IMR-90 (cell line): ENCODE measurements at regions not wholly inside any gene's neighbourhood (a gene's known extent, or its start where the extent isn't known, plus 50 kb on each side); places are given as distances from the start of the nearest gene placed in this dataset.
"Not testable (repeated sequence)": the region's sequence is repeated elsewhere in the genome, so short reads cannot be mapped to it uniquely, and the experiment has no call there.

Experiments used
- ATAC-seq: fragments of 200-7000 bp; cut with Tn5 transposase; 2 replicates; pipeline ENCODE4 v1.9.1; 2020; ENCODE audit warnings: low read depth, mild to moderate bottlenecking, moderate library complexity
- BruUV-seq: library from RNA; stranded (reverse); fragments of 400-500 nt; replicated peaks from 2 replicates; lab custom pipeline; 2021; lab: Mats Ljungman, UMichigan
- CTCF ChIA-PET: fragments of 300-600 bp; formaldehyde crosslinking; extraction: SDS; loops from one replicate; lab custom pipeline; 2021; ENCODE audit warnings: antibody characterized with exemption; lab: Yijun Ruan, JAX
- POLR2A ChIA-PET: fragments of 300-600 bp; sonication (Branson Sonifier 250); formaldehyde crosslinking; loops from one replicate; lab custom pipeline; 2022; ENCODE audit warnings: antibody characterized with exemption; ENCODE audit not compliant: unreplicated experiment; lab: Charles Lee
- DNase-seq: peaks from one replicate; pipeline ENCODE4 v3.0.0; 2013
- H2AFZ ChIP-seq: replicated peaks from 2 replicates; pipeline ENCODE3; 2013; ENCODE audit warnings: low read length, mild to moderate bottlenecking; ENCODE audit not compliant: poor library complexity
- H2AK5ac ChIP-seq: 2 replicates; pipeline ENCODE4 v1.6.1; 2013; ENCODE audit warnings: low read depth, low read length, inconsistent platforms
- H2AK9ac ChIP-seq: replicated peaks from 2 replicates; pipeline ENCODE3; 2013; ENCODE audit warnings: mild to moderate bottlenecking, low read depth, low read length, moderate library complexity; ENCODE audit not compliant: poor library complexity
- H2BK120ac ChIP-seq: 2 replicates; pipeline ENCODE4 v1.6.1; 2013; ENCODE audit warnings: low read depth, low read length, inconsistent platforms
- H2BK15ac ChIP-seq: 3 replicates; pipeline ENCODE4 v1.6.1; 2013; ENCODE audit warnings: low read depth, low read length, inconsistent platforms
- H2BK20ac ChIP-seq: 2 replicates; pipeline ENCODE4 v1.6.1; 2013; ENCODE audit warnings: low read depth, mild to moderate bottlenecking, inconsistent platforms, low read length, moderate library complexity
- H2BK5ac ChIP-seq: 2 replicates; pipeline ENCODE4 v1.6.1; 2013; ENCODE audit warnings: mild to moderate bottlenecking, low read depth, low read length, inconsistent platforms; ENCODE audit not compliant: poor library complexity, severe bottlenecking
- H3K14ac ChIP-seq: replicated peaks from 2 replicates; pipeline ENCODE4 v1.6.1; 2013; ENCODE audit warnings: low read depth, low read length, inconsistent platforms
- H3K18ac ChIP-seq: 2 replicates; pipeline ENCODE4 v1.6.1; 2013; ENCODE audit warnings: low read depth, low read length, control low read depth
- H3K23ac ChIP-seq: 2 replicates; pipeline ENCODE4 v1.6.1; 2013; ENCODE audit warnings: low read depth, low read length, inconsistent platforms
- H3K27ac ChIP-seq: 2 replicates; pipeline ENCODE4 v1.5.1; 2013; ENCODE audit warnings: mild to moderate bottlenecking, control low read depth, low read length; ENCODE audit not compliant: insufficient read depth
- H3K27me3 ChIP-seq: 2 replicates; pipeline ENCODE4 v1.6.1; 2013; ENCODE audit warnings: low read length; ENCODE audit not compliant: control insufficient read depth, insufficient read depth
- H3K36me3 ChIP-seq: 2 replicates; pipeline ENCODE4 v1.6.1; 2013; ENCODE audit warnings: low read length, mixed read lengths; ENCODE audit not compliant: control insufficient read depth, insufficient read depth
- H3K4ac ChIP-seq: 2 replicates; pipeline ENCODE4 v1.6.1; 2013; ENCODE audit warnings: low read depth, low read length, inconsistent platforms
- H3K4me1 ChIP-seq: 2 replicates; pipeline ENCODE4 v1.6.1; 2013; ENCODE audit warnings: low read length, mixed read lengths; ENCODE audit not compliant: control insufficient read depth, insufficient read depth
- H3K4me2 ChIP-seq: 2 replicates; pipeline ENCODE4 v1.6.1; 2013; ENCODE audit warnings: low read depth, mild to moderate bottlenecking, control low read depth, low read length, moderate library complexity
- H3K4me3 ChIP-seq: 2 replicates; pipeline ENCODE4 v1.5.1; 2013; ENCODE audit warnings: low read depth, mild to moderate bottlenecking, control low read depth, low read length, moderate library complexity; ENCODE audit not compliant: insufficient read depth
- H3K56ac ChIP-seq: 2 replicates; pipeline ENCODE4 v1.6.1; 2013; ENCODE audit warnings: low read length, inconsistent platforms; ENCODE audit not compliant: insufficient read depth; ENCODE audit errors: extremely low read depth
- H3K79me1 ChIP-seq, 2 experiments: 2 replicates each; pipeline ENCODE4 v1.6.1; 2013; ENCODE audit warnings: low read length in 2 of 2, inconsistent platforms in 1 of 2, low read depth in 1 of 2
- H3K9ac ChIP-seq: 2 replicates; pipeline ENCODE4 v1.6.1; 2013; ENCODE audit warnings: low read depth, low read length, control low read depth
- H3K9me1 ChIP-seq: 2 replicates; pipeline ENCODE4 v1.6.1; 2013; ENCODE audit warnings: low read length, inconsistent platforms; ENCODE audit not compliant: insufficient read depth
- H3K9me3 ChIP-seq: 2 replicates; pipeline ENCODE4 v1.6.1; 2013; ENCODE audit warnings: low read length; ENCODE audit not compliant: control insufficient read depth, insufficient read depth
- H4K20me1 ChIP-seq: 2 replicates; pipeline ENCODE4 v1.6.1; 2013; ENCODE audit warnings: low read length, inconsistent platforms; ENCODE audit not compliant: insufficient read depth
- H4K5ac ChIP-seq: 2 replicates; pipeline ENCODE4 v1.6.1; 2013; ENCODE audit warnings: mild to moderate bottlenecking, low read depth, low read length, control low read depth
- H4K8ac ChIP-seq, 2 experiments: 2 replicates each; pipeline ENCODE4 v1.6.1; 2013; ENCODE audit warnings: low read depth in 2 of 2, low read length in 2 of 2, control low read depth in 1 of 2, inconsistent platforms in 1 of 2
- H4K91ac ChIP-seq: 2 replicates; pipeline ENCODE4 v1.6.1; 2013; ENCODE audit warnings: low read depth, low read length, inconsistent platforms; ENCODE audit not compliant: insufficient read depth
- MAFK ChIP-seq: IDR thresholded peaks from 2 replicates; pipeline ENCODE4 v1.6.1; 2012; ENCODE audit warnings: low read depth, low read length, improper control_type of control experiment
- WGBS, 2 experiments: methylation state at CpG; one replicate each; pipeline versions ENCODE4 v1.1.5 to v1.1.7; 2013; ENCODE audit warnings: missing lambda C conversion rate in 2 of 2; ENCODE audit not compliant: insufficient read length in 1 of 2; ENCODE audit errors: extremely low coverage in 2 of 2; 5-methylcytosine and 5-hydroxymethylcytosine counted together
- dilution Hi-C: fragments of 300-500 bp; cut with HindIII; formaldehyde crosslinking; loops from one replicate; pipeline ENCODE4 v1.14.3; 2018; ENCODE audit warnings: low sequenced_read_pairs; ENCODE audit not compliant: unreplicated experiment
- in situ Hi-C: fragments of 300-500 bp; cut with MboI; formaldehyde crosslinking; loops from 3 replicates; pipeline ENCODE4 v1.14.3; 2019; ENCODE audit warnings: low sequenced_read_pairs, inconsistent platforms, mixed read lengths
- intact Hi-C: fragments of 100-400 bp; cut with micrococcal nuclease; formaldehyde crosslinking; loops from 2 replicates; pipeline ENCODE4 v1.10.0; 2022

- H2BK120ac ChIP-seq, H3K4me1 ChIP-seq, H3K9me1 ChIP-seq, H3K23ac ChIP-seq, H2AK5ac ChIP-seq, H3K4ac ChIP-seq, H2BK15ac ChIP-seq, H3K79me1 ChIP-seq, H3K36me3 ChIP-seq, H3K4me3 ChIP-seq, H3K9me3 ChIP-seq, H3K14ac ChIP-seq, POLR2A ChIA-PET, H2BK5ac ChIP-seq, H3K56ac ChIP-seq, intact Hi-C loops, in situ Hi-C loops, H4K8ac ChIP-seq, dilution Hi-C loops, DNase-seq, CTCF ChIA-PET, H3K4me2 ChIP-seq, H4K20me1 ChIP-seq, H2AK9ac ChIP-seq, H3K9ac ChIP-seq, H3K18ac ChIP-seq, H2AFZ ChIP-seq, ATAC-seq, H4K91ac ChIP-seq, BruUV-seq, H3K27me3 ChIP-seq, H3K27ac ChIP-seq, H4K5ac ChIP-seq, H2BK20ac ChIP-seq: not testable (repeated sequence)
- TF ChIP-seq MAFK: peak; percentile 78
These were observed 201.2 kb upstream of the OR4C13 start for GRCh38 chr11:49750960-49751359.

DNA sequence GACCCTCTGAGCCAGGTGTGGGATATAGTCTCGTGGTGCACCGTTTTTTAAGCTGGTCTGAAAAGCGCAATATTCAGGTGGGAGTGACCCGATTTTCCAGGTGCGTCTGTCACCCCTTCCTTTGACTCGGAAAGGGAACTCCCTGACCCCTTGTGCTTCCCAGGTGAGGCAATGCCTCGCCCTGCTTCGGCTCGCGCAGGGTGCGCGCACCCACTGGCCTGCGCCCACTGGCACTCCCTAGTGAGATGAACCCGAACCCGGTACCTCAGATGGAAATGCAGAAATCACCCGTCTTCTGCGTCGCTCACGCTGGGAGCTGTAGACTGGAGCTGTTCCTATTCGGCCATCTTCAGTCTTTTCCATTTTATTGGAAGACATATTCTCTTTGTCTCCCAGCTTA lies 171.4 kb upstream of the OR4C13 start:
- intact Hi-C loops, DNase-seq, H3K14ac ChIP-seq, ATAC-seq, in situ Hi-C loops, H2BK15ac ChIP-seq, H4K20me1 ChIP-seq, H3K56ac ChIP-seq, H4K8ac ChIP-seq, POLR2A ChIA-PET, H3K79me1 ChIP-seq, H2BK5ac ChIP-seq, H3K9me1 ChIP-seq, H3K23ac ChIP-seq, H2AK9ac ChIP-seq, BruUV-seq, H3K9me3 ChIP-seq, H3K4ac ChIP-seq, H3K9ac ChIP-seq, H3K4me3 ChIP-seq, dilution Hi-C loops, H4K91ac ChIP-seq, H3K4me1 ChIP-seq, H3K27ac ChIP-seq, H2AK5ac ChIP-seq, H2BK20ac ChIP-seq, CTCF ChIA-PET, H3K4me2 ChIP-seq, H4K5ac ChIP-seq, H3K27me3 ChIP-seq, H3K36me3 ChIP-seq, H2AFZ ChIP-seq, H2BK120ac ChIP-seq, H3K18ac ChIP-seq: not testable (repeated sequence)
- no CpG with 5 or more reads among the region's 20 CpGs for WGBS, 2 experiments
